ENCODE measurements at regions not wholly inside any gene's neighbourhood (a gene's known extent, or its start where the extent isn't known, plus 50 kb on each side); places are given as distances from the start of the nearest gene placed in this dataset.

- no peak overlapping the region for H3K27ac ChIP-seq (ENCODE audit: low read depth, low read length)
- no peak overlapping the region for H3K9ac ChIP-seq (replicated peaks in 1 of 4; ENCODE audit: extremely low read depth in 1 of 4, low read depth in 3 of 4, low read length in 3 of 4)
- H3K4me1 ChIP-seq (replicated peaks in 1 of 4; ENCODE audit: control insufficient read depth in 3 of 4, insufficient read depth in 4 of 4, low read length in 3 of 4), result no peaks in the 10 kb centered on the region
- H4K20me1 ChIP-seq (replicated peaks in 1 of 2; ENCODE audit: control insufficient read depth in 1 of 2, insufficient read depth in 2 of 2, low read length in 2 of 2), result no peaks in the 10 kb centered on the region
- no peak overlapping the region for H3K4me3 ChIP-seq (ENCODE audit: extremely low read depth in 1 of 4, insufficient read depth in 2 of 4, low read depth in 3 of 4, low read length in 4 of 4)
- no peak overlapping the region for H3K4ac ChIP-seq (replicated peaks; ENCODE audit: insufficient read length, low read depth, low read length)
- no peaks in the 10 kb centered on the region; the same call in 1 of the 2 replicates for H3K23me2 ChIP-seq (ENCODE audit: low read depth, low read length)
- H3K23ac ChIP-seq (ENCODE audit: insufficient read length), result no peak overlapping the region
- H2BK5ac ChIP-seq (ENCODE audit: low read depth, low read length), result no peak overlapping the region
- no peaks in the 10 kb centered on the region for H3K79me2 ChIP-seq (ENCODE audit: control insufficient read depth in 1 of 2, insufficient read depth in 2 of 2, low read length in 2 of 2)
- H3K18ac ChIP-seq (ENCODE audit: extremely low read depth, low read length), result no peak overlapping the region
- H2BK20ac ChIP-seq (ENCODE audit: low read length), result no peak overlapping the region
- ChIA-PET CTCF (ENCODE audit: partially characterized antibody) (interaction anchor here (0.6 kb wide), 1 partner anchor 11 kb away, joined by 3 read pairs; no protein-coding TSS in a partner anchor), POLR2A (ENCODE audit: partially characterized antibody) (interaction anchor here (0.8 kb wide), 1 partner anchor 296 kb away, joined by 5 read pairs; no protein-coding TSS in a partner anchor)
- H2BK12ac ChIP-seq (ENCODE audit: low read depth, low read length), result no peak overlapping the region
- H3K36me3 ChIP-seq (ENCODE audit: control insufficient read depth in 2 of 4, insufficient read depth in 4 of 4, low read length in 3 of 4), result no peaks in the 10 kb centered on the region
- H4K5ac ChIP-seq (ENCODE audit: insufficient read length, low read depth, low read length), result no peak overlapping the region
- H4K8ac ChIP-seq (ENCODE audit: extremely low read depth, insufficient read depth, low read length), result no peak overlapping the region
- H3K9me3 ChIP-seq (ENCODE audit: insufficient read depth in 2 of 2, low read depth in 1 of 2, low read length in 1 of 2), result no peaks in the 10 kb centered on the region
- FAIRE-seq (no peak), DNase-seq (ENCODE audit: low read depth in 1 of 2, low spot score in 2 of 2) (no peak)
- no peak overlapping the region for H3K56ac ChIP-seq (replicated peaks; ENCODE audit: insufficient read length, low read depth, low read length)
- H3K14ac ChIP-seq (ENCODE audit: insufficient read length), result no peak overlapping the region
- H4K91ac ChIP-seq (replicated peaks; ENCODE audit: insufficient read length, low read length), result no peak overlapping the region
- WGBS, 2 experiments (ENCODE audit: extremely low coverage in 1 of 2, insufficient coverage in 1 of 2, insufficient read length in 1 of 2, insufficient replicate concordance in 2 of 2, low coverage in 1 of 2, low lambda C conversion rate in 2 of 2, missing lambda C conversion rate in 1 of 2), result 81% methylated on average over 1 of the region's 1 CpG; no CpG with 5 or more reads in 1 of the 2 experiments
- H2BK15ac ChIP-seq (ENCODE audit: low read length), result no peak overlapping the region
- H2BK120ac ChIP-seq (replicated peaks; ENCODE audit: low read depth, low read length), result no peak overlapping the region
- H2AFZ ChIP-seq (ENCODE audit: low read length), result no peak overlapping the region
- no peaks in the 10 kb centered on the region for H3K27me3 ChIP-seq (replicated peaks in 1 of 4; ENCODE audit: control insufficient read depth in 3 of 4, extremely low read depth in 1 of 4, insufficient read depth in 3 of 4, low read length in 3 of 4)
- no peaks in the 10 kb centered on the region for H3K79me1 ChIP-seq (ENCODE audit: low read depth, low read length)
- no peak overlapping the region for H2AK5ac ChIP-seq (ENCODE audit: low read depth, low read length)
- H3K4me2 ChIP-seq (ENCODE audit: insufficient read depth in 1 of 2, low read depth in 2 of 2, low read length in 2 of 2), result no peak overlapping the region
- TF ChIP-seq CHD7 (IDR thresholded peaks at IDR 0.05; ENCODE audit: insufficient replicate concordance, low read length), result no peak
These were observed 415.5 kb upstream of the CDH11 start for GRCh38 chr16:65537336-65537735.

Data from H1 (cell line).